ENCODE measurements at regions not wholly inside any gene's neighbourhood (a gene's known extent, or its start where the extent isn't known, plus 50 kb on each side); places are given as distances from the start of the nearest gene placed in this dataset.
"Not testable (repeated sequence)": the region's sequence is repeated elsewhere in the genome, so short reads cannot be mapped to it uniquely, and the experiment has no call there.

- not testable (repeated sequence) for H3K36me3 ChIP-seq (ENCODE audit: insufficient read depth); H3K79me2 ChIP-seq (ENCODE audit: insufficient read depth, low read depth); H3K27me3 ChIP-seq (ENCODE audit: insufficient read depth, low read depth)
Measured at GRCh38 chr2:91742973-91743490, 3051.6 kb downstream of the RPIA start.

GRCh38 chr2:91743910-91744309 is 3052.4 kb downstream of the RPIA start:
- not testable (repeated sequence) for H3K4me2 ChIP-seq; H2AFZ ChIP-seq (ENCODE audit: low read depth); H3K4me3 ChIP-seq (IDR thresholded peaks at IDR 0.05; ENCODE audit: insufficient read depth, low read depth, low read length); H4K20me1 ChIP-seq (ENCODE audit: insufficient read depth); H3K79me2 ChIP-seq (ENCODE audit: insufficient read depth, low read depth); H3K9ac ChIP-seq; H3K36me3 ChIP-seq (ENCODE audit: insufficient read depth); H3K4me1 ChIP-seq (ENCODE audit: low read depth, poor library complexity, severe bottlenecking); H3K27ac ChIP-seq; H3K27me3 ChIP-seq (ENCODE audit: insufficient read depth, low read depth)

More at GRCh38 chr2:91742973-91743490, 3051.6 kb downstream of the RPIA start:
- not testable (repeated sequence) for H2AFZ ChIP-seq (ENCODE audit: low read depth); H3K27ac ChIP-seq; H3K4me3 ChIP-seq (IDR thresholded peaks at IDR 0.05; ENCODE audit: insufficient read depth, low read depth, low read length); H3K4me1 ChIP-seq (ENCODE audit: low read depth, poor library complexity, severe bottlenecking); H3K9ac ChIP-seq; H3K4me2 ChIP-seq; H4K20me1 ChIP-seq (ENCODE audit: insufficient read depth)

- H3K9ac ChIP-seq, result not testable (repeated sequence)
Measured at GRCh38 chr2:91744700-91745141, 3053.2 kb downstream of the RPIA start.

GRCh38 chr2:91748902-91749301 is 3057.4 kb downstream of the RPIA start:
- no peak overlapping the region for H2AFZ ChIP-seq (ENCODE audit: low read depth)
- H4K20me1 ChIP-seq (ENCODE audit: insufficient read depth), result no peaks in the 10 kb centered on the region
- no peak overlapping the region for H3K4me3 ChIP-seq (IDR thresholded peaks at IDR 0.05; ENCODE audit: insufficient read depth, low read depth, low read length)
- H3K79me2 ChIP-seq (ENCODE audit: insufficient read depth, low read depth), result no peaks in the 10 kb centered on the region
- H3K9ac ChIP-seq, result no peak overlapping the region
- no peaks in the 10 kb centered on the region for H3K27me3 ChIP-seq (ENCODE audit: insufficient read depth, low read depth)
- no peak overlapping the region for H3K27ac ChIP-seq
- H3K36me3 ChIP-seq (ENCODE audit: insufficient read depth), result no peaks in the 10 kb centered on the region
- H3K4me1 ChIP-seq (ENCODE audit: low read depth, poor library complexity, severe bottlenecking), result no peaks in the 10 kb centered on the region
- no peak for TF ChIP-seq CTCF (conservative IDR thresholded peaks at IDR 0.05; ENCODE audit: low read depth, low read length)
- H3K4me2 ChIP-seq, result no peak overlapping the region

More at GRCh38 chr2:91744700-91745141, 3053.2 kb downstream of the RPIA start:
- not testable (repeated sequence) for H4K20me1 ChIP-seq (ENCODE audit: insufficient read depth); H2AFZ ChIP-seq (ENCODE audit: low read depth); H3K4me3 ChIP-seq (IDR thresholded peaks at IDR 0.05; ENCODE audit: insufficient read depth, low read depth, low read length); H3K27ac ChIP-seq; H3K79me2 ChIP-seq (ENCODE audit: insufficient read depth, low read depth); H3K36me3 ChIP-seq (ENCODE audit: insufficient read depth); H3K4me1 ChIP-seq (ENCODE audit: low read depth, poor library complexity, severe bottlenecking); H3K4me2 ChIP-seq; H3K27me3 ChIP-seq (ENCODE audit: insufficient read depth, low read depth)

- not testable (repeated sequence) for H3K36me3 ChIP-seq (ENCODE audit: insufficient read depth); H3K9ac ChIP-seq; H3K27me3 ChIP-seq (ENCODE audit: insufficient read depth, low read depth); H3K4me2 ChIP-seq; H3K4me3 ChIP-seq (IDR thresholded peaks at IDR 0.05; ENCODE audit: insufficient read depth, low read depth, low read length); H3K27ac ChIP-seq; H3K79me2 ChIP-seq (ENCODE audit: insufficient read depth, low read depth); H4K20me1 ChIP-seq (ENCODE audit: insufficient read depth); H2AFZ ChIP-seq (ENCODE audit: low read depth); H3K4me1 ChIP-seq (ENCODE audit: low read depth, poor library complexity, severe bottlenecking)
Measured at GRCh38 chr2:91749665-91750064, 3058.2 kb downstream of the RPIA start.

GRCh38 chr2:91759361-91759941 is 3068.0 kb downstream of the RPIA start:
- TF ChIP-seq CTCF (conservative IDR thresholded peaks at IDR 0.05; ENCODE audit: low read depth, low read length), result 0 out of 2 replicates have a peak, but pooled peaks have one; percentile 13
- H3K4me2 ChIP-seq; H3K27me3 ChIP-seq (ENCODE audit: insufficient read depth, low read depth); H3K9ac ChIP-seq; H3K4me3 ChIP-seq (IDR thresholded peaks at IDR 0.05; ENCODE audit: insufficient read depth, low read depth, low read length); H2AFZ ChIP-seq (ENCODE audit: low read depth); H3K79me2 ChIP-seq (ENCODE audit: insufficient read depth, low read depth); H3K36me3 ChIP-seq (ENCODE audit: insufficient read depth); H3K4me1 ChIP-seq (ENCODE audit: low read depth, poor library complexity, severe bottlenecking); H3K27ac ChIP-seq; H4K20me1 ChIP-seq (ENCODE audit: insufficient read depth): not testable (repeated sequence)

- H3K4me3 ChIP-seq (IDR thresholded peaks at IDR 0.05; ENCODE audit: insufficient read depth, low read depth, low read length); H3K4me2 ChIP-seq; H3K36me3 ChIP-seq (ENCODE audit: insufficient read depth); H3K27ac ChIP-seq; H3K9ac ChIP-seq; H2AFZ ChIP-seq (ENCODE audit: low read depth); H4K20me1 ChIP-seq (ENCODE audit: insufficient read depth); H3K4me1 ChIP-seq (ENCODE audit: low read depth, poor library complexity, severe bottlenecking); H3K79me2 ChIP-seq (ENCODE audit: insufficient read depth, low read depth); H3K27me3 ChIP-seq (ENCODE audit: insufficient read depth, low read depth): not testable (repeated sequence)
Measured at GRCh38 chr2:91760672-91761071, 3069.2 kb downstream of the RPIA start.

- H3K4me3 ChIP-seq (IDR thresholded peaks at IDR 0.05; ENCODE audit: insufficient read depth, low read depth, low read length); H3K9ac ChIP-seq; H3K27me3 ChIP-seq (ENCODE audit: insufficient read depth, low read depth); H3K27ac ChIP-seq; H4K20me1 ChIP-seq (ENCODE audit: insufficient read depth); H3K4me2 ChIP-seq; H3K4me1 ChIP-seq (ENCODE audit: low read depth, poor library complexity, severe bottlenecking); H3K36me3 ChIP-seq (ENCODE audit: insufficient read depth); H3K79me2 ChIP-seq (ENCODE audit: insufficient read depth, low read depth); H2AFZ ChIP-seq (ENCODE audit: low read depth): not testable (repeated sequence)
Measured at GRCh38 chr2:91762312-91762711, 3070.8 kb downstream of the RPIA start.

- H3K9ac ChIP-seq; H4K20me1 ChIP-seq (ENCODE audit: insufficient read depth); H3K36me3 ChIP-seq (ENCODE audit: insufficient read depth); H3K4me1 ChIP-seq (ENCODE audit: low read depth, poor library complexity, severe bottlenecking); H2AFZ ChIP-seq (ENCODE audit: low read depth); H3K27me3 ChIP-seq (ENCODE audit: insufficient read depth, low read depth); H3K79me2 ChIP-seq (ENCODE audit: insufficient read depth, low read depth); H3K4me3 ChIP-seq (IDR thresholded peaks at IDR 0.05; ENCODE audit: insufficient read depth, low read depth, low read length); H3K4me2 ChIP-seq; H3K27ac ChIP-seq: not testable (repeated sequence)
Measured at GRCh38 chr2:91763710-91764109, 3072.2 kb downstream of the RPIA start.
